ENCODE measurements at regions not wholly inside any gene's neighbourhood (a gene's known extent, or its start where the extent isn't known, plus 50 kb on each side); places are given as distances from the start of the nearest gene placed in this dataset.

- intact Hi-C loops (cut with micrococcal nuclease) = no loop called here
Measured at GRCh38 chr11:131066551-131066950, 150.3 kb upstream of the SNX19 start.

DNA sequence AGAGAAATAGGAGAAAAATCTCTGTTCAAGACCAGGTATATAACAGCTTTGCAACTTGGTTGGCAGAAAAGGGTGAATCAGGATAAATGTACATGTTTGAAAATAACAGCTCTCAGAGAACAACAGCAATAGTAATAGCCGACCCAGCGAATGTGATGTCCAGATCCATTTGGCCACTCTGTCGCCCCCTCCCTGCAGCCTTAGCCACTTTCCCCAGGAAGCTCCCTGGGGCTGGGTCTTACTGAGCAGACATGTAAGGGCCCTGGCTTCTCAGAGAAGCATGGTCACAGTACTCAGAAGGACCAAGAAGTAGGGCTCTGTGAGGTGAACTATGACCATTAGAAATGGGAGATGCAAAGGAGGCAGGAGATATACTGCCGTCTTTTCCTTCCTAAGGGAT, 154.1 kb upstream of the SNX19 start:
- ChIA-PET CTCF (interaction anchor here (0.5 to 1.3 kb wide), 6 partner anchors 14 to 599 kb away, joined by 3 to 5 read pairs (median 3); no protein-coding TSS in a partner anchor), POLR2A (no interaction called here)
- intact Hi-C loops (cut with micrococcal nuclease) = no loop called here
- Mint-ChIP-seq H3K4me3 (ENCODE audit: unreplicated experiment) (no peak overlapping the region), H3K4me1 (ENCODE audit: insufficient read depth, unreplicated experiment) (peaks cover 3% of the 10 kb centered on the region), H3K27me3 (ENCODE audit: insufficient read depth, unreplicated experiment) (peaks cover 7% of the 10 kb centered on the region), H3K36me3 (ENCODE audit: insufficient read depth, unreplicated experiment) (no peaks in the 10 kb centered on the region), H3K27ac (ENCODE audit: low read depth, unreplicated experiment) (no peak overlapping the region), H3K9me3 (ENCODE audit: unreplicated experiment) (no peaks in the 10 kb centered on the region)
- TF ChIP-seq CTCF (IDR thresholded peaks at IDR 0.05; ENCODE audit: unreplicated experiment) = no peak
- BruUV-seq (replicated peaks) = no TSS peak
- no peak for DNase-seq (ENCODE audit: unreplicated experiment)

More at GRCh38 chr11:131066551-131066950, 150.3 kb upstream of the SNX19 start:
- Mint-ChIP-seq H3K4me3 (ENCODE audit: unreplicated experiment) (no peak overlapping the region), H3K4me1 (ENCODE audit: insufficient read depth, unreplicated experiment) (peaks cover 10% of the 10 kb centered on the region), H3K27me3 (ENCODE audit: insufficient read depth, unreplicated experiment) (peaks cover 12% of the 10 kb centered on the region), H3K9me3 (ENCODE audit: unreplicated experiment) (no peaks in the 10 kb centered on the region), H3K36me3 (ENCODE audit: insufficient read depth, unreplicated experiment) (no peaks in the 10 kb centered on the region), H3K27ac (ENCODE audit: low read depth, unreplicated experiment) (no peak overlapping the region)
- ChIA-PET POLR2A (no interaction called here), CTCF (interaction anchor here (0.6 to 5.2 kb wide), 4 partner anchors 87 to 1874 kb away, joined by 3 to 101 read pairs (median 18); no protein-coding TSS in a partner anchor)
- TF ChIP-seq CTCF (IDR thresholded peaks at IDR 0.05; ENCODE audit: unreplicated experiment) = no peak
- no peak for DNase-seq (ENCODE audit: unreplicated experiment)
- no TSS peak for BruUV-seq (replicated peaks)

- intact Hi-C loops (cut with micrococcal nuclease) = no loop called here
- H3K4me1 Mint-ChIP-seq (ENCODE audit: insufficient read depth, unreplicated experiment) = no peaks in the 10 kb centered on the region
- H3K4me3 Mint-ChIP-seq (ENCODE audit: unreplicated experiment) = no peak overlapping the region
- no peak for TF ChIP-seq CTCF (IDR thresholded peaks at IDR 0.05; ENCODE audit: unreplicated experiment)
- CTCF ChIA-PET = interaction anchor here (0.8 kb wide), 1 partner anchor 8 kb away, joined by 4 read pairs; no protein-coding TSS in a partner anchor
- H3K36me3 Mint-ChIP-seq (ENCODE audit: insufficient read depth, unreplicated experiment) = no peaks in the 10 kb centered on the region
- H3K27ac Mint-ChIP-seq (ENCODE audit: low read depth, unreplicated experiment) = no peak overlapping the region
- no peaks in the 10 kb centered on the region for H3K27me3 Mint-ChIP-seq (ENCODE audit: insufficient read depth, unreplicated experiment)
- no peaks in the 10 kb centered on the region for H3K9me3 Mint-ChIP-seq (ENCODE audit: unreplicated experiment)
- DNase-seq (ENCODE audit: unreplicated experiment) = no peak
- POLR2A ChIA-PET = no interaction called here
- BruUV-seq (replicated peaks) = no TSS peak
Measured at GRCh38 chr11:131073167-131073566, 156.9 kb upstream of the SNX19 start.

DNA sequence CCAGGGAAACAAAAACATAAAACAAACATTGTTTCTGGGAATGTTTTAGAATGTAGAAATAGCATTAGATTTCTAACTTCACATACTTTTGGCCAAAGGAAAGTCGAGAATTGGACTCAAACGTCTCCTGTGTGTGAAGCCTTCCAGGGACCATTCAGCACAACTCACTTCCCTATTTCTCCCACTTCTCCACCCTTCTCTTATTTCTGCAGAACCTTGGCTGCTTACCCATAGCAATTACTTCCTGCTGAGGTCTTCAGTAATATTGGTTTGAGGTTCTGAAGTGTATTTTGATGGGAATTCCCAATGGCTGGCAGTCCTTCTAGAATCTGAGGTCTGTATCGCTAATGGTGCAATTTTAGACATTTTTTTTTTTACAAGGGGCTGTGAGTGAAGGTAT, 158.3 kb upstream of the SNX19 start:
- POLR2A ChIA-PET = no interaction called here
- Mint-ChIP-seq H3K4me1 (ENCODE audit: insufficient read depth, unreplicated experiment) (no peaks in the 10 kb centered on the region), H3K4me3 (ENCODE audit: unreplicated experiment) (no peak overlapping the region), H3K36me3 (ENCODE audit: insufficient read depth, unreplicated experiment) (no peaks in the 10 kb centered on the region), H3K27me3 (ENCODE audit: insufficient read depth, unreplicated experiment) (no peaks in the 10 kb centered on the region), H3K27ac (ENCODE audit: low read depth, unreplicated experiment) (no peak overlapping the region), H3K9me3 (ENCODE audit: unreplicated experiment) (no peaks in the 10 kb centered on the region)
- CTCF ChIA-PET = interaction anchor here (0.6 kb wide), 1 partner anchor 534 kb away, joined by 3 read pairs; no protein-coding TSS in a partner anchor
- DNase-seq (ENCODE audit: unreplicated experiment) = no peak
- TF ChIP-seq CTCF (IDR thresholded peaks at IDR 0.05; ENCODE audit: unreplicated experiment) = no peak
- BruUV-seq (replicated peaks) = no TSS peak
- intact Hi-C loops (cut with micrococcal nuclease) = no loop called here

All from MCF 10A (cell line).